H1 (cell line): ENCODE measurements at regions not wholly inside any gene's neighbourhood (a gene's known extent, or its start where the extent isn't known, plus 50 kb on each side); places are given as distances from the start of the nearest gene placed in this dataset.

Experiments used
- CHD2 ChIP-seq: IDR thresholded peaks from 2 replicates; pipeline ENCODE4 v1.6.1; 2012; ENCODE audit warnings: low read length, improper control_type of control experiment
- CHD7 ChIP-seq: fragments of 300-600 bp; sonication (generic); IDR thresholded peaks from 2 replicates; pipeline ENCODE4 v1.7.1; 2012; ENCODE audit warnings: low read length, moderate library complexity, mild to moderate bottlenecking, inconsistent platforms; ENCODE audit not compliant: insufficient replicate concordance
- RNF2 ChIP-seq: fragments of 200-900, 300-1000 bp; sonication (generic); IDR thresholded peaks from 2 replicates; pipeline ENCODE4 v1.7.1; 2016; ENCODE audit warnings: borderline replicate concordance, low read depth, mild to moderate bottlenecking, antibody characterized with exemption, low read length; ENCODE audit not compliant: poor library complexity, severe bottlenecking; ENCODE audit errors: missing control alignments
- TAF1 ChIP-seq: IDR thresholded peaks from 2 replicates; pipeline ENCODE4 v1.6.1; 2011; ENCODE audit warnings: mild to moderate bottlenecking, low read depth, low read length

GRCh38 chr2:151048331-151049054 is 213.2 kb downstream of the RBM43 start (continued):
- TF ChIP-seq CHD7 (no peak), CHD2 (no peak), TAF1 (no peak), RNF2 (no peak)
